Natural killer cell (primary cell): ENCODE measurements at regions not wholly inside any gene's neighbourhood (a gene's known extent, or its start where the extent isn't known, plus 50 kb on each side); places are given as distances from the start of the nearest gene placed in this dataset.
"Not testable (repeated sequence)": the region's sequence is repeated elsewhere in the genome, so short reads cannot be mapped to it uniquely, and the experiment has no call there.

ENCODE experiments used
- ATAC-seq, 3 donors: fragments of 150-1000 bp in 2 of 3; fragments of 200-7000 bp in 1 of 3; cut with Tn5 transposase; 1 replicate in 1 of 3; 2 replicates in 2 of 3; pipeline ENCODE4 v1.10.0; 2021; ENCODE audit warnings: mild to moderate bottlenecking in 2 of 3, moderate library complexity in 2 of 3
- DNase-seq, 2 donors: peaks; one replicate each; pipeline versions ENCODE4 v3.0.0 to v3.0.0-alpha.2; 2013 to 2021; ENCODE audit warnings: mixed read lengths in 1 of 2
- H3K27ac ChIP-seq: one replicate; pipeline ENCODE4 v1.5.1; 2013; ENCODE audit warnings: mild to moderate bottlenecking, low read length
- H3K27me3 ChIP-seq: one replicate; pipeline ENCODE4 v1.6.1; 2013; ENCODE audit warnings: low read length; ENCODE audit not compliant: control insufficient read depth, insufficient read depth
- H3K36me3 ChIP-seq: one replicate; pipeline ENCODE4 v1.6.1; 2013; ENCODE audit warnings: low read length; ENCODE audit not compliant: control insufficient read depth, insufficient read depth
- H3K4me1 ChIP-seq: one replicate; pipeline ENCODE4 v1.6.1; 2013; ENCODE audit warnings: low read length; ENCODE audit not compliant: control insufficient read depth, insufficient read depth
- H3K4me3 ChIP-seq: one replicate; pipeline ENCODE4 v1.5.1; 2013; ENCODE audit warnings: low read length
- H3K9me3 ChIP-seq: one replicate; pipeline ENCODE4 v1.6.1; 2013; ENCODE audit warnings: low read length; ENCODE audit not compliant: control insufficient read depth, insufficient read depth
- H3K27ac Mint-ChIP-seq, 2 donors: one replicate each; pipeline ENCODE4 v1.8.0; 2022; ENCODE audit warnings: mild to moderate bottlenecking in 2 of 2, mixed read lengths in 2 of 2, moderate library complexity in 1 of 2
- H3K27me3 Mint-ChIP-seq, 2 donors: one replicate each; pipeline ENCODE4 v1.8.0; 2022; ENCODE audit warnings: low read depth in 2 of 2, mixed read lengths in 2 of 2
- H3K36me3 Mint-ChIP-seq: one replicate; pipeline ENCODE4 v1.8.0; 2022; ENCODE audit warnings: mixed read lengths
- H3K4me1 Mint-ChIP-seq, 2 donors: one replicate each; pipeline ENCODE4 v1.8.0; 2022; ENCODE audit warnings: mixed read lengths in 2 of 2
- H3K4me3 Mint-ChIP-seq: one replicate; pipeline ENCODE4 v1.8.0; 2022; ENCODE audit warnings: mild to moderate bottlenecking, moderate library complexity, mixed read lengths
- H3K9me3 Mint-ChIP-seq, 2 donors: one replicate each; pipeline ENCODE4 v1.8.0; 2022; ENCODE audit warnings: mixed read lengths in 2 of 2
- WGBS: methylation state at CpG from one replicate; pipeline ENCODE4 v1.1.7; 2013; ENCODE audit warnings: missing lambda C conversion rate; ENCODE audit not compliant: insufficient coverage; 5-methylcytosine and 5-hydroxymethylcytosine counted together
- intact Hi-C: fragments of 100-400 bp; cut with micrococcal nuclease; formaldehyde crosslinking; loops from one replicate; pipeline ENCODE4 v1.14.2; 2022
- TF ChIP-seq, protein P1 (sequence below): fragments of 200-600 bp; IDR thresholded peaks from one replicate; pipeline ENCODE4 v1.8.0; 2022; ENCODE audit warnings: antibody characterized with exemption

DNA sequence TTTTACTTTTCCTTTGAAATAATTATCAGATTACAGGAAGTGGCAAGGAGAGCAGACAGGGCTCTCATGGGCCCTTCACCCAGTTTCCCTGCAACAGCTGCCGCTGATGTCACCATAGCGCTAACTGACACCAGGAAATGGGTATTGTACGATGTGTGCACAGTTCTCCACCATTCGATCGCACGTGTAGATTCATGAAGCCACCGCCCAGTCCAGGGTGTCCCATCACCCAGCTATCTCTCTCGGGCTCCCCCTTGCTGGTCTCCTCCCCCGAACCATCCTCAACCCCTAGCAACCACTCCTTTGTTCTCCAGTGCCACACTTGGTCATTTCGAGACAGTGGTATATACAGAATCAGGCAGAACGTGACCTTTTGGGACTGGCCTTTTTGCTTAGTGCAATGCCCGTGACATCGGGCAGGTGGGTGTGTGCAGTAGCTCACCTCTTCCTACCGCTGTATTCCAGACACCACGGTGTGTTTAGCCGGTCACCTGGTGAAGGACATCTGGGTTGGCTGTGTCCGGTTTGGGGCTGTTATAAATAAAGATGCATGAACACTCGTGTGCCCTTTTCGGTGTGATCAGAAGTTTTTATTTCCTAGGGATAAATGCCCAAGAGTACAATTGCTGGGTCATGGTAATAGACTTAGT lies 118.4 kb downstream of the CRYAA start:
- intact Hi-C loops = no loop called here
- Histone ChIP-seq H3K27me3 (no peaks in the 10 kb centered on the region), H3K9me3 (no peaks in the 10 kb centered on the region), H3K4me1 (peaks cover 5% of the 10 kb centered on the region), H3K27ac (no peak overlapping the region), H3K4me3 (no peak overlapping the region), H3K36me3 (no peaks in the 10 kb centered on the region)
- Mint-ChIP-seq H3K4me3 (no peak overlapping the region), H3K27me3 (no peaks in the 10 kb centered on the region), H3K9me3 (no peaks in the 10 kb centered on the region), H3K36me3 (no peaks in the 10 kb centered on the region), H3K4me1 (no peaks in the 10 kb centered on the region), H3K27ac (no peak overlapping the region)
- DNase-seq = peak in 1 of 2 donors; percentile 26
- ATAC-seq = peak in 2 of 3 donors; percentile 21 to 36
- 80% methylated on average over 19 of the region's 19 CpGs for WGBS
- TF ChIP-seq, protein P1, sequence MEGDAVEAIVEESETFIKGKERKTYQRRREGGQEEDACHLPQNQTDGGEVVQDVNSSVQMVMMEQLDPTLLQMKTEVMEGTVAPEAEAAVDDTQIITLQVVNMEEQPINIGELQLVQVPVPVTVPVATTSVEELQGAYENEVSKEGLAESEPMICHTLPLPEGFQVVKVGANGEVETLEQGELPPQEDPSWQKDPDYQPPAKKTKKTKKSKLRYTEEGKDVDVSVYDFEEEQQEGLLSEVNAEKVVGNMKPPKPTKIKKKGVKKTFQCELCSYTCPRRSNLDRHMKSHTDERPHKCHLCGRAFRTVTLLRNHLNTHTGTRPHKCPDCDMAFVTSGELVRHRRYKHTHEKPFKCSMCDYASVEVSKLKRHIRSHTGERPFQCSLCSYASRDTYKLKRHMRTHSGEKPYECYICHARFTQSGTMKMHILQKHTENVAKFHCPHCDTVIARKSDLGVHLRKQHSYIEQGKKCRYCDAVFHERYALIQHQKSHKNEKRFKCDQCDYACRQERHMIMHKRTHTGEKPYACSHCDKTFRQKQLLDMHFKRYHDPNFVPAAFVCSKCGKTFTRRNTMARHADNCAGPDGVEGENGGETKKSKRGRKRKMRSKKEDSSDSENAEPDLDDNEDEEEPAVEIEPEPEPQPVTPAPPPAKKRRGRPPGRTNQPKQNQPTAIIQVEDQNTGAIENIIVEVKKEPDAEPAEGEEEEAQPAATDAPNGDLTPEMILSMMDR = no peak

DNA sequence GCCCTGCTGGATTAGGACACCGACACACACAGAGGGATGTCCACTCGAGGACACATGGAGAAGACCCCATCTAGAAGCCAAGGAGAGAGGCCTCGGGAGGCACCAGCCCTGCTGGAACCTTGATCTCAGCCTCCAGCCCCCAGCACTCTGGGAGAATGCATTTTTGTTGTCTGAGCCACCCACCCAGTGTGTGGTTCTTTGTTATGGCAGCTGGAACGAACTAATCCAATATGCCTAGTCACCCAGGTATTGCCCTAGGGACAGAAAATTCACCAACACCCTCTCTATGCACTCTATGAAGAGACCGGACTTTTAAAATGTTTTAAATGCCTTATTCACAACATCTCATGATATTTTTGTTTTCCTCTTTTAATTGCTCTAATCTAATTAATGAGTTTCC lies 117.4 kb downstream of the CRYAA start:
- no peak overlapping the region for H3K27ac Mint-ChIP-seq
- no peaks in the 10 kb centered on the region for H3K36me3 Mint-ChIP-seq
- no peaks in the 10 kb centered on the region for H3K27me3 ChIP-seq
- H3K4me3 Mint-ChIP-seq = no peak overlapping the region
- no peaks in the 10 kb centered on the region for H3K4me1 Mint-ChIP-seq
- H3K4me3 ChIP-seq = no peak overlapping the region
- no peaks in the 10 kb centered on the region for H3K27me3 Mint-ChIP-seq
- 89% methylated on average over 5 of the region's 5 CpGs for WGBS
- ATAC-seq (no peak), DNase-seq (no peak)
- H3K9me3 ChIP-seq = no peaks in the 10 kb centered on the region
- peaks cover 5% of the 10 kb centered on the region for H3K4me1 ChIP-seq
- intact Hi-C loops = no loop called here
- TF ChIP-seq, protein P1 = no peak
- H3K27ac ChIP-seq = no peak overlapping the region
- no peaks in the 10 kb centered on the region for H3K36me3 ChIP-seq
- no peaks in the 10 kb centered on the region for H3K9me3 Mint-ChIP-seq

DNA sequence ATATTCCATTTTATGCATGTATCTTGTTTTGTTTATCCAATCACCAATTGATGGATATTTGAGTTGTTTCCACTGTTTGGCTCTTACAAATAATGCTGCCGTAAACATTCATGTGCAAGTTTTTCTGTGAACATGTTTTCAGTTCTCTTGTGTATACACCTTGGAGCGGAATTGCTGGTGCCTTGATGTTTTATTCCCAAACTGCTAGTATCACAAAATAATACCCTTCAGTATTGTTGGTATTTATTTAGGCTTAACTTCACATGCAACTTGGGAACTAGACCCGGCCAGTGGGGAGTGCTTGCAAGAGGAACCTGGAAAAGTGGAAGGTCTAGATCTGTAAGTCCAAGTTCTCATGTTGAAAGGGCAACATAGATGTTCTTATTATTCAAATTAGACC lies 115.9 kb downstream of the CRYAA start:
- ATAC-seq = no peak
- H3K4me3 Mint-ChIP-seq = no peak overlapping the region
- H3K9me3 Mint-ChIP-seq = no peaks in the 10 kb centered on the region
- no peak overlapping the region for H3K27ac ChIP-seq
- WGBS = 94% methylated on average over 3 of the region's 3 CpGs
- no peaks in the 10 kb centered on the region for H3K27me3 ChIP-seq
- H3K4me3 ChIP-seq = no peak overlapping the region
- H3K27me3 Mint-ChIP-seq = no peaks in the 10 kb centered on the region
- H3K27ac Mint-ChIP-seq = no peak overlapping the region
- no peaks in the 10 kb centered on the region for H3K9me3 ChIP-seq
- H3K36me3 Mint-ChIP-seq = no peaks in the 10 kb centered on the region
- no peaks in the 10 kb centered on the region for H3K36me3 ChIP-seq
- intact Hi-C loops = no loop called here
- H3K4me1 ChIP-seq = no peaks in the 10 kb centered on the region
- DNase-seq = no peak
- TF ChIP-seq, protein P1 = no peak
- H3K4me1 Mint-ChIP-seq = no peaks in the 10 kb centered on the region

DNA sequence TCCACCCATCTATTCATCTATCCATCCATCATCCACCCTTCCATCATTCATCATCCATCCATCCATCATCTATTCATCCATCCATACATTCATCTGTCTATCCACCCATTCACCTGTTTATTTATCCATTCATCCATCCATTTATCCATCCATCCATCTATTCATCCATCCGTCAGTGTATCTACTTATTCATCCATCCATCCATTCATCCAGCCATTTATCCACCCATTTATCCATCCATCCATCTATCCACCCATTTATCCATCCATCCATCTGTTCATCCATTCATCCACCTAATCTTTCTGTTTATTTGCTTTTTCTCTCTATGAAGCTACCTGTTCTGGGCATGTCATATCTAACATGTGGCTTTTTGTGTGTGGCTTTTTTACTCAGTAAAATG lies 115.4 kb downstream of the CRYAA start:
- TF ChIP-seq, protein P1 = no peak
- H3K4me1 Mint-ChIP-seq = no peaks in the 10 kb centered on the region
- WGBS = 95% methylated on average over 1 of the region's 1 CpG

DNA sequence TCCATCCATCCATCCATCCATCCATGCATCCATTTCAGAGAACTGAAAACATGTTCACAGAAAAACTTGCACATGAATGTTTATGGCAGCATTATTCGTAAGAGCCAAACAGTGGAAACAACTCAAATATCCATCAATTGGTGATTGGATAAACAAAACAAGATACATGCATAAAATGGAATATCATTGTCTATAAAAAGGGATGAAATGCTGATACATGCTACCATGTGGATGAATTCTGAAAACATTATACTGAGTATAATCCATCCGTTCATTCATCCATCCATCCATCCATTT lies 115.1 kb downstream of the CRYAA start:
- H3K27me3 ChIP-seq, H3K27ac ChIP-seq, H3K27ac Mint-ChIP-seq, H3K4me1 Mint-ChIP-seq, H3K36me3 ChIP-seq, H3K9me3 Mint-ChIP-seq, H3K9me3 ChIP-seq, H3K4me3 Mint-ChIP-seq, H3K27me3 Mint-ChIP-seq, H3K4me1 ChIP-seq, intact Hi-C loops, H3K36me3 Mint-ChIP-seq, DNase-seq, H3K4me3 ChIP-seq, ATAC-seq: not testable (repeated sequence)
- 92% methylated on average over 1 of the region's 2 CpGs for WGBS

More for the DNA sequence above, 115.4 kb downstream of the CRYAA start:
- no peaks in the 10 kb centered on the region for H3K4me1 ChIP-seq
- H3K4me3 ChIP-seq = no peak overlapping the region
- H3K9me3 ChIP-seq = no peaks in the 10 kb centered on the region
- ATAC-seq (no peak), DNase-seq (no peak)
- Mint-ChIP-seq H3K27ac (no peak overlapping the region), H3K4me3 (no peak overlapping the region), H3K36me3 (no peaks in the 10 kb centered on the region), H3K9me3 (no peaks in the 10 kb centered on the region), H3K27me3 (no peaks in the 10 kb centered on the region)
- H3K27ac ChIP-seq = no peak overlapping the region
- intact Hi-C loops = no loop called here
- no peaks in the 10 kb centered on the region for H3K36me3 ChIP-seq
- H3K27me3 ChIP-seq = no peaks in the 10 kb centered on the region
